K562 (cell line): ENCODE measurements at regions not wholly inside any gene's neighbourhood (a gene's known extent, or its start where the extent isn't known, plus 50 kb on each side); places are given as distances from the start of the nearest gene placed in this dataset.

Source experiments
- IRF9 ChIP-seq: fragments of 450-650 bp; IDR thresholded peaks from 2 replicates; pipeline ENCODE4 v1.6.1; 2016; ENCODE audit warnings: missing biosample characterization, missing genetic modification characterization
- KAT7 ChIP-seq: sonication (generic); formaldehyde crosslinking; IDR thresholded peaks from 2 replicates; pipeline ENCODE4 v1.8.0; 2022; ENCODE audit warnings: missing genetic modification reagents, mild to moderate bottlenecking, borderline replicate concordance
- MYBL2 ChIP-seq, 2 experiments: fragments of 450-650 bp in 1 of 2; sonication (generic) in 1 of 2; formaldehyde crosslinking in 1 of 2; IDR thresholded peaks; 2 replicates each; pipeline versions ENCODE4 v1.6.1 to v1.8.1; 2017 to 2022; ENCODE audit warnings: borderline replicate concordance in 1 of 2, inconsistent platforms in 1 of 2, low read depth in 1 of 2, mild to moderate bottlenecking in 1 of 2, missing genetic modification reagents in 1 of 2, moderate library complexity in 1 of 2
- NUFIP1 ChIP-seq: fragments of 450-650 bp; IDR thresholded peaks from 2 replicates; pipeline ENCODE4 v1.6.1; 2018; ENCODE audit not compliant: partially characterized antibody
- POLR2AphosphoS2 ChIP-seq: IDR thresholded peaks from 2 replicates; pipeline ENCODE4 v1.6.1; 2012; ENCODE audit warnings: low read length, improper control_type of control experiment
- TFAP4 ChIP-seq: sonication (generic); formaldehyde crosslinking; IDR thresholded peaks from 2 replicates; pipeline ENCODE4 v1.8.0; 2022; ENCODE audit warnings: missing genetic modification reagents, mild to moderate bottlenecking, moderate library complexity, borderline replicate concordance
- ZC3H8 ChIP-seq: fragments of 450-650 bp; IDR thresholded peaks from 2 replicates; pipeline ENCODE4 v1.6.1; 2017
- ZNF143 ChIP-seq: sonication (generic); formaldehyde crosslinking; IDR thresholded peaks from 2 replicates; pipeline ENCODE4 v1.9.0; 2022; ENCODE audit warnings: mild to moderate bottlenecking, missing genetic modification reagents
- ZNF318 ChIP-seq, 2 experiments: fragments of 450-650 bp; IDR thresholded peaks; 2 replicates each; pipeline ENCODE4 v1.6.1; 2016; ENCODE audit warnings: mild to moderate bottlenecking in 2 of 2, borderline replicate concordance in 1 of 2, low read depth in 1 of 2, moderate library complexity in 1 of 2

- TF ChIP-seq IRF9, result no peak
- no peak for TF ChIP-seq ZNF143 (CRISPR knock-in tag)
- no peak for TF ChIP-seq ZC3H8
- TF ChIP-seq ZNF318 (IDR thresholded peaks at IDR 0.05; ENCODE audit: borderline replicate concordance in 1 of 2, low read depth in 1 of 2), result no peak
- TF ChIP-seq MYBL2 (IDR thresholded peaks at IDR 0.05; ENCODE audit: low read depth), result no peak
- no peak for TF ChIP-seq MYBL2 (CRISPR knock-in tag; IDR thresholded peaks at IDR 0.05; ENCODE audit: borderline replicate concordance)
- TF ChIP-seq NUFIP1, result no peak
- TF ChIP-seq KAT7 (CRISPR knock-in tag), result no peak
- no peak for TF ChIP-seq TFAP4 (CRISPR knock-in tag)
- no peak for TF ChIP-seq POLR2AphosphoS2
Observed at GRCh38 chr6:126650931-126651330, 311.0 kb downstream of the CENPW start (continued).
